ENCODE measurements at regions not wholly inside any gene's neighbourhood (a gene's known extent, or its start where the extent isn't known, plus 50 kb on each side); places are given as distances from the start of the nearest gene placed in this dataset.

- intact Hi-C loops (cut with DNase I) = no loop called here
- Histone ChIP-seq H3K9me3 (ENCODE audit: control insufficient read depth in 2 of 3, insufficient read depth in 1 of 3, low read length in 3 of 3) (no peaks in the 10 kb centered on the region), H3K9ac (ENCODE audit: low read length in 3 of 3) (no peak overlapping the region), H3K27ac (ENCODE audit: low read depth in 2 of 2, low read length in 2 of 2) (no peak overlapping the region), H3K4me3 (ENCODE audit: low read length in 3 of 3) (no peak overlapping the region), H3K4me1 (ENCODE audit: control insufficient read depth in 2 of 3, insufficient read depth in 2 of 3, low read depth in 1 of 3, low read length in 3 of 3) (no peaks in the 10 kb centered on the region), H3K27me3 (ENCODE audit: control insufficient read depth, insufficient read depth, low read length) (no peaks in the 10 kb centered on the region), H3K36me3 (ENCODE audit: control insufficient read depth in 2 of 3, insufficient read depth in 3 of 3, low read length in 3 of 3) (no peaks in the 10 kb centered on the region)
- no peak for TF ChIP-seq CTCF (IDR thresholded peaks at IDR 0.05; ENCODE audit: borderline replicate concordance, extremely low read depth, insufficient read depth)
- FAIRE-seq (no peak), DNase-seq (no peak)
Observed at GRCh38 chr12:25364529-25365339, 114.0 kb upstream of the KRAS start.

- no peaks in the 10 kb centered on the region for H3K4me1 ChIP-seq (ENCODE audit: control insufficient read depth in 2 of 3, insufficient read depth in 2 of 3, low read depth in 1 of 3, low read length in 3 of 3)
- DNase-seq = no peak
- H3K9ac ChIP-seq (ENCODE audit: low read length in 3 of 3) = no peak overlapping the region
- TF ChIP-seq CTCF (IDR thresholded peaks at IDR 0.05; ENCODE audit: borderline replicate concordance, extremely low read depth, insufficient read depth) = no peak
- FAIRE-seq = no peak
- no peaks in the 10 kb centered on the region for H3K9me3 ChIP-seq (ENCODE audit: control insufficient read depth in 2 of 3, insufficient read depth in 1 of 3, low read length in 3 of 3)
- H3K36me3 ChIP-seq (ENCODE audit: control insufficient read depth in 2 of 3, insufficient read depth in 3 of 3, low read length in 3 of 3) = no peaks in the 10 kb centered on the region
- intact Hi-C loops (cut with DNase I) = no loop called here
- no peaks in the 10 kb centered on the region for H3K27me3 ChIP-seq (ENCODE audit: control insufficient read depth, insufficient read depth, low read length)
- H3K27ac ChIP-seq (ENCODE audit: low read depth in 2 of 2, low read length in 2 of 2) = no peak overlapping the region
- H3K4me3 ChIP-seq (ENCODE audit: low read length in 3 of 3) = no peak overlapping the region
Observed at GRCh38 chr12:25362646-25363045, 111.9 kb upstream of the KRAS start.

GRCh38 chr12:25361511-25361910 lies 110.8 kb upstream of the KRAS start:
- Histone ChIP-seq H3K9ac (ENCODE audit: low read length in 3 of 3) (no peak overlapping the region), H3K27ac (ENCODE audit: low read depth in 2 of 2, low read length in 2 of 2) (no peak overlapping the region), H3K36me3 (ENCODE audit: control insufficient read depth in 2 of 3, insufficient read depth in 3 of 3, low read length in 3 of 3) (no peaks in the 10 kb centered on the region), H3K4me3 (ENCODE audit: low read length in 3 of 3) (no peak overlapping the region), H3K9me3 (ENCODE audit: control insufficient read depth in 2 of 3, insufficient read depth in 1 of 3, low read length in 3 of 3) (no peaks in the 10 kb centered on the region), H3K4me1 (ENCODE audit: control insufficient read depth in 2 of 3, insufficient read depth in 2 of 3, low read depth in 1 of 3, low read length in 3 of 3) (no peaks in the 10 kb centered on the region), H3K27me3 (ENCODE audit: control insufficient read depth, insufficient read depth, low read length) (no peaks in the 10 kb centered on the region)
- DNase-seq = no peak
- FAIRE-seq = no peak
- no peak for TF ChIP-seq CTCF (IDR thresholded peaks at IDR 0.05; ENCODE audit: borderline replicate concordance, extremely low read depth, insufficient read depth)
- intact Hi-C loops (cut with DNase I) = no loop called here
